Mesenchymal stem cell (in vitro differentiated cells and primary cell): ENCODE measurements at regions not wholly inside any gene's neighbourhood (a gene's known extent, or its start where the extent isn't known, plus 50 kb on each side); places are given as distances from the start of the nearest gene placed in this dataset.

Experiments
- DNase-seq: peaks from one replicate; pipeline ENCODE4 v3.0.0-alpha.2; 2013
- H2AFZ ChIP-seq: one replicate; pipeline ENCODE4 v1.6.1; 2013; ENCODE audit warnings: low read depth, mild to moderate bottlenecking, control low read depth, inconsistent platforms, low read length, moderate library complexity
- H2AK5ac ChIP-seq: 2 replicates; pipeline ENCODE4 v1.6.1; 2013; ENCODE audit warnings: low read length, moderate library complexity, mild to moderate bottlenecking, inconsistent platforms; ENCODE audit not compliant: severe bottlenecking
- H2BK120ac ChIP-seq: one replicate; pipeline ENCODE4 v1.6.1; 2013; ENCODE audit warnings: low read depth, mild to moderate bottlenecking, inconsistent platforms, low read length, moderate library complexity
- H2BK12ac ChIP-seq, 2 experiments: one replicate each; pipeline ENCODE4 v1.6.1; 2013; ENCODE audit warnings: inconsistent platforms in 2 of 2, low read length in 2 of 2, mild to moderate bottlenecking in 2 of 2, moderate library complexity in 2 of 2, control low read depth in 1 of 2
- H2BK15ac ChIP-seq: one replicate; pipeline ENCODE4 v1.6.1; 2013; ENCODE audit warnings: mild to moderate bottlenecking, low read depth, inconsistent platforms; ENCODE audit not compliant: poor library complexity, severe bottlenecking
- H2BK5ac ChIP-seq: 2 replicates; pipeline ENCODE4 v1.6.1; 2013; ENCODE audit warnings: low read depth, mild to moderate bottlenecking, low read length, control low read depth, inconsistent platforms; ENCODE audit not compliant: poor library complexity, severe bottlenecking
- H3K14ac ChIP-seq, 2 experiments: one replicate each; pipeline ENCODE4 v1.6.1; 2013; ENCODE audit warnings: inconsistent platforms in 2 of 2, low read length in 2 of 2, control low read depth in 1 of 2, mild to moderate bottlenecking in 1 of 2, moderate library complexity in 1 of 2
- H3K18ac ChIP-seq, 2 experiments: one replicate each; pipeline ENCODE4 v1.6.1; 2013; ENCODE audit warnings: inconsistent platforms in 2 of 2, low read length in 2 of 2, control low read depth in 1 of 2, low read depth in 1 of 2, mild to moderate bottlenecking in 1 of 2
- H3K23ac ChIP-seq, 2 experiments: one replicate each; pipeline ENCODE4 v1.6.1; 2013; ENCODE audit warnings: inconsistent platforms in 2 of 2, low read length in 2 of 2, mild to moderate bottlenecking in 2 of 2, moderate library complexity in 2 of 2, control low read depth in 1 of 2
- H3K27ac ChIP-seq: 2 replicates; pipeline ENCODE4 v1.5.1; 2013; ENCODE audit warnings: mild to moderate bottlenecking, moderate library complexity, low read length, control low read depth, inconsistent platforms; ENCODE audit not compliant: poor library complexity, severe bottlenecking
- H3K27me3 ChIP-seq, 2 experiments: 2 replicates each; pipeline versions ENCODE4 v1.6.1 to v1.7.0; 2013; ENCODE audit warnings: low read length in 2 of 2, mild to moderate bottlenecking in 2 of 2, moderate library complexity in 2 of 2, control low read depth in 1 of 2, inconsistent platforms in 1 of 2; ENCODE audit not compliant: control insufficient read depth in 1 of 2, insufficient read depth in 1 of 2
- H3K36me3 ChIP-seq, 2 experiments: 2 replicates each; pipeline versions ENCODE4 v1.6.1 to v1.7.0; 2013; ENCODE audit warnings: low read length in 2 of 2, control low read depth in 1 of 2, inconsistent platforms in 1 of 2, low read depth in 1 of 2, mild to moderate bottlenecking in 1 of 2; ENCODE audit not compliant: insufficient read depth in 2 of 2, control insufficient read depth in 1 of 2
- H3K4ac ChIP-seq, 2 experiments: one replicate each; pipeline ENCODE4 v1.6.1; 2013; ENCODE audit warnings: inconsistent platforms in 2 of 2, low read length in 2 of 2, mild to moderate bottlenecking in 2 of 2, moderate library complexity in 2 of 2, control low read depth in 1 of 2, low read depth in 1 of 2
- H3K4me1 ChIP-seq: 2 replicates; pipeline ENCODE4 v1.6.1; 2013; ENCODE audit warnings: low read depth, low read length, control low read depth; ENCODE audit not compliant: control insufficient read depth, insufficient read depth
- H3K4me2 ChIP-seq: 2 replicates; pipeline ENCODE4 v1.6.1; 2013; ENCODE audit warnings: low read length, mild to moderate bottlenecking, inconsistent platforms; ENCODE audit not compliant: poor library complexity, severe bottlenecking
- H3K4me3 ChIP-seq, 2 experiments: 2 replicates each; pipeline versions ENCODE4 v1.5.1 to v1.7.0; 2013; ENCODE audit warnings: low read length in 2 of 2, mild to moderate bottlenecking in 2 of 2, control low read depth in 1 of 2, low read depth in 1 of 2; ENCODE audit not compliant: insufficient read depth in 1 of 2
- H3K79me1 ChIP-seq: replicated peaks from 2 replicates; pipeline ENCODE4 v1.6.1; 2013; ENCODE audit warnings: mild to moderate bottlenecking, control low read depth, low read length, inconsistent platforms; ENCODE audit not compliant: poor library complexity, severe bottlenecking
- H3K9ac ChIP-seq: 2 replicates; pipeline ENCODE4 v1.7.0; 2013; ENCODE audit warnings: mild to moderate bottlenecking, low read length, moderate library complexity
- H3K9me3 ChIP-seq: 2 replicates; pipeline ENCODE4 v1.7.0; 2013; ENCODE audit warnings: mild to moderate bottlenecking, low read length; ENCODE audit not compliant: control insufficient read depth
- H4K8ac ChIP-seq: one replicate; pipeline ENCODE4 v1.6.1; 2013; ENCODE audit warnings: inconsistent platforms, mild to moderate bottlenecking, low read length, moderate library complexity
- H4K91ac ChIP-seq: one replicate; pipeline ENCODE4 v1.6.1; 2013; ENCODE audit warnings: mild to moderate bottlenecking, low read length, inconsistent platforms
- WGBS: methylation state at CpG from one replicate; pipeline ENCODE4 v1.1.7; 2013; ENCODE audit warnings: mixed read lengths; 5-methylcytosine and 5-hydroxymethylcytosine counted together

DNA sequence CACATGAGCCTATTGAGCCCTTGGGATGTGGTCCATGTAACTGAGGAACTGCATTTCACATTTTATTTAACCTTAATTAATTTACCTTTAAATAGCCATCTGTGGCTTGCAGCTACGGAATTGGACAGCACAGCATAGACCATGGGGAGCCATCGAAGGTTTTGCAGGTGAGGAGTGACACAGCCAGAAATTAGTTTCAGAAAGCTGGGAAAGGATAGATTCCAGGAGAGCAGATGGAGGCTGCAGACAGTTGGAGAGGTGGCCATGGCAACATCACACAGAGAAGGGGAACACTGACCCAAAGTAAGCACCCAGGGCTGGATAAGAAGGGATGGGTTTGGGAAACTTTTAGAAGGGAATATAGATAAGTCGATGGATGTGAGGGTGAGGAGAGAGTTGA, 100.1 kb upstream of the SLC6A11 start:
- Histone ChIP-seq H3K27me3 (peaks cover 8 to 38% of the 10 kb centered on the region in 2 experiments), H2BK120ac (no peak overlapping the region), H3K4me3 (no peak overlapping the region), H4K91ac (no peak overlapping the region), H3K4me1 (no peaks in the 10 kb centered on the region), H4K8ac (no peak overlapping the region), H2BK15ac (no peak overlapping the region), H3K27ac (no peak overlapping the region), H3K23ac (no peak overlapping the region), H3K9ac (no peak overlapping the region), H2AFZ (no peak overlapping the region), H3K4ac (no peak overlapping the region), H3K36me3 (no peaks in the 10 kb centered on the region), H3K14ac (no peak overlapping the region), H3K79me1 (no peaks in the 10 kb centered on the region), H2BK12ac (no peak overlapping the region), H3K4me2 (no peak overlapping the region), H2AK5ac (no peak overlapping the region), H2BK5ac (no peak overlapping the region), H3K9me3 (peaks cover 15% of the 10 kb centered on the region), H3K18ac (no peak overlapping the region)
- 77% methylated on average over 3 of the region's 3 CpGs for WGBS
- no peak for DNase-seq

DNA sequence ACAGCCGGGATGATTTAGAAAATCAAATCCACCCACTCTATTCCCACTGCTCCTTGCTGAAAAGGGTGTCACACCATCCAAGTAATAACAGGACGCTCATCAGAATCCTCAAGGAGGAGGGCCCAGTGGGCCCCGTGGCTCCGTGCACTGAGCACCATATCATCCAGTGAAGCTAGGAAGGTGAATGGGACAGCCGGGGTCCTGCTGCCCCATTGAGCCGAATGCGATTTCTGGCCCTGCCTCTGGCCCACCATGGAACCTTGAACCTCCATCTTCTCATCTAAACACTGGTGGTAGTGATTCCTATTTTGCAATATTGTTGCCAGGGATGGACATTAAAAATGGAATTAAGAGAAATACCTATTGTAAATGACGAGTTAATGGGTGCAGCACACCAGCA, 99.1 kb upstream of the SLC6A11 start:
- H3K9ac ChIP-seq: no peak overlapping the region
- no peak overlapping the region for H2BK12ac ChIP-seq
- H2BK5ac ChIP-seq: no peak overlapping the region
- H4K91ac ChIP-seq: no peak overlapping the region
- H3K14ac ChIP-seq: no peak overlapping the region
- H3K4me3 ChIP-seq: no peak overlapping the region
- peaks cover 8 to 37% of the 10 kb centered on the region in 2 experiments for H3K27me3 ChIP-seq
- H3K18ac ChIP-seq: no peak overlapping the region
- H3K4me1 ChIP-seq: no peaks in the 10 kb centered on the region
- DNase-seq: no peak
- no peak overlapping the region for H3K4me2 ChIP-seq
- WGBS: 89% methylated on average over 7 of the region's 8 CpGs
- no peak overlapping the region for H3K4ac ChIP-seq
- no peaks in the 10 kb centered on the region for H3K36me3 ChIP-seq
- no peak overlapping the region for H2AFZ ChIP-seq
- no peak overlapping the region for H2AK5ac ChIP-seq
- H3K23ac ChIP-seq: no peak overlapping the region
- no peaks in the 10 kb centered on the region for H3K79me1 ChIP-seq
- no peak overlapping the region for H2BK15ac ChIP-seq
- H2BK120ac ChIP-seq: no peak overlapping the region
- H4K8ac ChIP-seq: no peak overlapping the region
- peaks cover 15% of the 10 kb centered on the region for H3K9me3 ChIP-seq
- H3K27ac ChIP-seq: no peak overlapping the region

DNA sequence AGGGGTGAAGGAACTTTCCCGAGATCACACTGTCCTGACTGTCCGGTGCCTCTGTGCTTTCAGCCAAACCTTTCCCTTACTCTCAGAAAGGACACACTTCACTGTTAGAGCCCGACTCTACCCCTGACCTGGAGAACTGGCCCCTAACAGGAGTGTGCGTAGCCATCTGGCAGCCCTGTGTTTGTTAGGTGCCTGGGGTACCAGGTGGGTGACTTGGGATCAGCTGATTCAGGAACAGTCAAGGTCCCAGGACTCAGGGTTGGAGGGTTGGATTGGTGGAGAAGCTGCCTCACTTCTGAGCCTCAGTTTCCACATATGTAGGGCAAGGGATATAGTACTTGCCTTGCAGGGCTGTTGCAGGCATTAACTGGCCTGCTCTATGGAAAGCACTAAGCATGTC, 98.3 kb upstream of the SLC6A11 start:
- Histone ChIP-seq H3K9me3 (peaks cover 15% of the 10 kb centered on the region), H3K4me2 (no peak overlapping the region), H3K23ac (no peak overlapping the region), H3K36me3 (no peaks in the 10 kb centered on the region), H2AFZ (no peak overlapping the region), H2BK5ac (no peak overlapping the region), H2AK5ac (no peak overlapping the region), H3K18ac (no peak overlapping the region), H4K91ac (no peak overlapping the region), H3K9ac (no peak overlapping the region), H2BK12ac (no peak overlapping the region), H3K4me3 (no peak overlapping the region), H2BK15ac (no peak overlapping the region), H2BK120ac (no peak overlapping the region), H3K27ac (no peak overlapping the region), H3K27me3 (peaks cover 8 to 36% of the 10 kb centered on the region in 2 experiments), H3K4ac (no peak overlapping the region), H4K8ac (no peak overlapping the region), H3K79me1 (no peaks in the 10 kb centered on the region), H3K4me1 (no peaks in the 10 kb centered on the region), H3K14ac (no peak overlapping the region)
- DNase-seq: no peak
- 78% methylated on average over 3 of the region's 4 CpGs for WGBS

DNA sequence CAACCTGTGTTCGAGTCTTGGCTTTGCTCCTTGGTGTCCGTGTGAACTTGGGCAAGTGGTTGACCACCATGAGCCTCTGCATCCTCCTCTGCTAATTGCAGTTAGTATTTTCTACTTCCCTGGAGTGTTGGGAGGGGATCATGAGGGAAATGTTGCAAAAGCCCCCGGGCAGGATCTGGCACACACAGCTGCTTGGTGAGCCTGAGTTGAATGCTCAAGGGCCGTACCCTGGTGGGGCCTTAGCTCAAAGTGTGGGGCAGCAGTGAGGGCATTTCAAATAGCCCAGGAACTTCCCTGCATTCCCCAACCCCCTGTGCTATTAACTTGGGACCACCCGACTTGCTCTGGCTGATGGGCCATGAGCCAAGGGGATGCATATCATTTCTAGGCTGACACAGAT, 94.9 kb upstream of the SLC6A11 start:
- Histone ChIP-seq H4K91ac (no peak overlapping the region), H3K9me3 (peaks cover 2% of the 10 kb centered on the region), H2BK5ac (no peak overlapping the region), H3K18ac (no peak overlapping the region), H3K79me1 (no peaks in the 10 kb centered on the region), H3K4me1 (no peaks in the 10 kb centered on the region), H3K27ac (no peak overlapping the region), H3K36me3 (no peaks in the 10 kb centered on the region), H3K23ac (no peak overlapping the region), H2AFZ (no peak overlapping the region), H2BK120ac (no peak overlapping the region), H3K14ac (no peak overlapping the region), H3K4me2 (no peak overlapping the region), H3K4me3 (no peak overlapping the region), H4K8ac (no peak overlapping the region), H2BK12ac (no peak overlapping the region), H2AK5ac (no peak overlapping the region), H2BK15ac (no peak overlapping the region), H3K4ac (no peak overlapping the region), H3K9ac (no peak overlapping the region), H3K27me3 (peaks cover 8 to 32% of the 10 kb centered on the region in 2 experiments)
- WGBS: 55% methylated on average over 4 of the region's 5 CpGs
- DNase-seq: no peak
